ENCODE measurements at regions not wholly inside any gene's neighbourhood (a gene's known extent, or its start where the extent isn't known, plus 50 kb on each side); places are given as distances from the start of the nearest gene placed in this dataset.

- Histone ChIP-seq H3K9me3 (ENCODE audit: control insufficient read depth, low read length) (no peaks in the 10 kb centered on the region), H3K36me3 (ENCODE audit: control insufficient read depth in 1 of 2, insufficient read depth in 2 of 2, low read length in 1 of 2) (no peaks in the 10 kb centered on the region), H3K4me3 (ENCODE audit: low read length in 2 of 2) (no peak overlapping the region), H3K27ac (ENCODE audit: low read depth in 1 of 2, low read length in 2 of 2) (no peak overlapping the region), H3K4me1 (ENCODE audit: control insufficient read depth in 1 of 2, insufficient read depth in 2 of 2, low read length in 2 of 2) (no peaks in the 10 kb centered on the region), H3K27me3 (ENCODE audit: control insufficient read depth in 1 of 2, insufficient read depth in 2 of 2, low read length in 1 of 2) (no peaks in the 10 kb centered on the region)
- DNase-seq (no peak), ATAC-seq (ENCODE audit: low FRiP score) (no peak)
- intact Hi-C loops (cut with DNase I) = no loop called here
- WGBS, 2 donors = 34 to 45% methylated on average over 6 of the region's 6 CpGs
These were observed 191.1 kb upstream of the IRX3 start for GRCh38 chr16:54477714-54478113.

GRCh38 chr16:54475019-54475601 is 188.5 kb upstream of the IRX3 start:
- Histone ChIP-seq H3K9me3 (ENCODE audit: control insufficient read depth, low read length) (no peaks in the 10 kb centered on the region), H3K4me3 (ENCODE audit: low read length in 2 of 2) (no peak overlapping the region), H3K27ac (ENCODE audit: low read depth in 1 of 2, low read length in 2 of 2) (no peak overlapping the region), H3K27me3 (ENCODE audit: control insufficient read depth in 1 of 2, insufficient read depth in 2 of 2, low read length in 1 of 2) (no peaks in the 10 kb centered on the region), H3K4me1 (ENCODE audit: control insufficient read depth in 1 of 2, insufficient read depth in 2 of 2, low read length in 2 of 2) (no peaks in the 10 kb centered on the region), H3K36me3 (ENCODE audit: control insufficient read depth in 1 of 2, insufficient read depth in 2 of 2, low read length in 1 of 2) (no peaks in the 10 kb centered on the region)
- no peak for ATAC-seq (ENCODE audit: low FRiP score)
- DNase-seq = no peak
- 58 to 65% methylated on average over 5 of the region's 5 CpGs for WGBS, 2 donors
- intact Hi-C loops (cut with DNase I) = no loop called here

- ATAC-seq (ENCODE audit: low FRiP score) = no peak
- H3K9me3 ChIP-seq (ENCODE audit: control insufficient read depth, low read length) = no peaks in the 10 kb centered on the region
- H3K27me3 ChIP-seq (ENCODE audit: control insufficient read depth in 1 of 2, insufficient read depth in 2 of 2, low read length in 1 of 2) = no peaks in the 10 kb centered on the region
- no peaks in the 10 kb centered on the region for H3K36me3 ChIP-seq (ENCODE audit: control insufficient read depth in 1 of 2, insufficient read depth in 2 of 2, low read length in 1 of 2)
- no peaks in the 10 kb centered on the region for H3K4me1 ChIP-seq (ENCODE audit: control insufficient read depth in 1 of 2, insufficient read depth in 2 of 2, low read length in 2 of 2)
- intact Hi-C loops (cut with DNase I) = no loop called here
- DNase-seq = no peak
- no peak overlapping the region for H3K4me3 ChIP-seq (ENCODE audit: low read length in 2 of 2)
- no peak overlapping the region for H3K27ac ChIP-seq (ENCODE audit: low read depth in 1 of 2, low read length in 2 of 2)
- WGBS, 2 donors = 71 to 73% methylated on average over 8 of the region's 8 CpGs
These were observed 186.8 kb upstream of the IRX3 start for GRCh38 chr16:54473226-54473993.

GRCh38 chr16:54467398-54467797 is 180.8 kb upstream of the IRX3 start:
- ATAC-seq (ENCODE audit: low FRiP score) = no peak
- Histone ChIP-seq H3K27me3 (ENCODE audit: control insufficient read depth in 1 of 2, insufficient read depth in 2 of 2, low read length in 1 of 2) (no peaks in the 10 kb centered on the region), H3K36me3 (ENCODE audit: control insufficient read depth in 1 of 2, insufficient read depth in 2 of 2, low read length in 1 of 2) (no peaks in the 10 kb centered on the region), H3K4me3 (ENCODE audit: low read length in 2 of 2) (no peak overlapping the region), H3K27ac (ENCODE audit: low read depth in 1 of 2, low read length in 2 of 2) (no peak overlapping the region), H3K9me3 (ENCODE audit: control insufficient read depth, low read length) (peaks cover 1% of the 10 kb centered on the region), H3K4me1 (ENCODE audit: control insufficient read depth in 1 of 2, insufficient read depth in 2 of 2, low read length in 2 of 2) (no peaks in the 10 kb centered on the region)
- intact Hi-C loops (cut with DNase I) = no loop called here
- WGBS, 2 donors = 89% methylated on average over 2 of the region's 2 CpGs
- DNase-seq = no peak

GRCh38 chr16:54466233-54466632 is 179.6 kb upstream of the IRX3 start:
- no peaks in the 10 kb centered on the region for H3K4me1 ChIP-seq (ENCODE audit: control insufficient read depth in 1 of 2, insufficient read depth in 2 of 2, low read length in 2 of 2)
- intact Hi-C loops (cut with DNase I) = no loop called here
- H3K4me3 ChIP-seq (ENCODE audit: low read length in 2 of 2) = no peak overlapping the region
- ATAC-seq (ENCODE audit: low FRiP score) = no peak
- WGBS, 2 donors = 88 to 92% methylated on average over 3 of the region's 3 CpGs
- H3K27ac ChIP-seq (ENCODE audit: low read depth in 1 of 2, low read length in 2 of 2) = no peak overlapping the region
- DNase-seq = no peak
- no peaks in the 10 kb centered on the region for H3K27me3 ChIP-seq (ENCODE audit: control insufficient read depth in 1 of 2, insufficient read depth in 2 of 2, low read length in 1 of 2)
- H3K36me3 ChIP-seq (ENCODE audit: control insufficient read depth in 1 of 2, insufficient read depth in 2 of 2, low read length in 1 of 2) = no peaks in the 10 kb centered on the region
- H3K9me3 ChIP-seq (ENCODE audit: control insufficient read depth, low read length) = peaks cover 1% of the 10 kb centered on the region

GRCh38 chr16:54465063-54465462 is 178.5 kb upstream of the IRX3 start:
- Histone ChIP-seq H3K4me3 (ENCODE audit: low read length in 2 of 2) (no peak overlapping the region), H3K36me3 (ENCODE audit: control insufficient read depth in 1 of 2, insufficient read depth in 2 of 2, low read length in 1 of 2) (no peaks in the 10 kb centered on the region), H3K9me3 (ENCODE audit: control insufficient read depth, low read length) (peaks cover 1% of the 10 kb centered on the region), H3K27me3 (ENCODE audit: control insufficient read depth in 1 of 2, insufficient read depth in 2 of 2, low read length in 1 of 2) (no peaks in the 10 kb centered on the region), H3K4me1 (ENCODE audit: control insufficient read depth in 1 of 2, insufficient read depth in 2 of 2, low read length in 2 of 2) (no peaks in the 10 kb centered on the region), H3K27ac (ENCODE audit: low read depth in 1 of 2, low read length in 2 of 2) (no peak overlapping the region)
- ATAC-seq (ENCODE audit: low FRiP score) (no peak), DNase-seq (no peak)
- intact Hi-C loops (cut with DNase I) = no loop called here
- 77 to 92% methylated on average over 4 of the region's 4 CpGs for WGBS, 2 donors

GRCh38 chr16:54462771-54463170 is 176.2 kb upstream of the IRX3 start:
- no peak for DNase-seq
- intact Hi-C loops (cut with DNase I) = no loop called here
- H3K4me1 ChIP-seq (ENCODE audit: control insufficient read depth in 1 of 2, insufficient read depth in 2 of 2, low read length in 2 of 2) = no peaks in the 10 kb centered on the region
- no peak overlapping the region for H3K4me3 ChIP-seq (ENCODE audit: low read length in 2 of 2)
- no peak overlapping the region for H3K27ac ChIP-seq (ENCODE audit: low read depth in 1 of 2, low read length in 2 of 2)
- WGBS, 2 donors = 96% methylated on average over 2 of the region's 2 CpGs
- H3K36me3 ChIP-seq (ENCODE audit: control insufficient read depth in 1 of 2, insufficient read depth in 2 of 2, low read length in 1 of 2) = no peaks in the 10 kb centered on the region
- H3K9me3 ChIP-seq (ENCODE audit: control insufficient read depth, low read length) = peaks cover 1% of the 10 kb centered on the region
- H3K27me3 ChIP-seq (ENCODE audit: control insufficient read depth in 1 of 2, insufficient read depth in 2 of 2, low read length in 1 of 2) = no peaks in the 10 kb centered on the region
- no peak for ATAC-seq (ENCODE audit: low FRiP score)

- DNase-seq (no peak), ATAC-seq (ENCODE audit: low FRiP score) (no peak)
- Histone ChIP-seq H3K27me3 (ENCODE audit: control insufficient read depth in 1 of 2, insufficient read depth in 2 of 2, low read length in 1 of 2) (no peaks in the 10 kb centered on the region), H3K9me3 (ENCODE audit: control insufficient read depth, low read length) (peaks cover 1% of the 10 kb centered on the region), H3K4me3 (ENCODE audit: low read length in 2 of 2) (no peak overlapping the region), H3K4me1 (ENCODE audit: control insufficient read depth in 1 of 2, insufficient read depth in 2 of 2, low read length in 2 of 2) (no peaks in the 10 kb centered on the region), H3K27ac (ENCODE audit: low read depth in 1 of 2, low read length in 2 of 2) (no peak overlapping the region), H3K36me3 (ENCODE audit: control insufficient read depth in 1 of 2, insufficient read depth in 2 of 2, low read length in 1 of 2) (no peaks in the 10 kb centered on the region)
- intact Hi-C loops (cut with DNase I) = no loop called here
- 51 to 72% methylated on average over 2 of the region's 2 CpGs for WGBS, 2 donors
These were observed 175.6 kb upstream of the IRX3 start for GRCh38 chr16:54462151-54462651.

- intact Hi-C loops (cut with DNase I) = no loop called here
- ATAC-seq (ENCODE audit: low FRiP score) (no peak), DNase-seq (no peak)
- Histone ChIP-seq H3K9me3 (ENCODE audit: control insufficient read depth, low read length) (peaks cover 1% of the 10 kb centered on the region), H3K4me1 (ENCODE audit: control insufficient read depth in 1 of 2, insufficient read depth in 2 of 2, low read length in 2 of 2) (no peaks in the 10 kb centered on the region), H3K27me3 (ENCODE audit: control insufficient read depth in 1 of 2, insufficient read depth in 2 of 2, low read length in 1 of 2) (no peaks in the 10 kb centered on the region), H3K36me3 (ENCODE audit: control insufficient read depth in 1 of 2, insufficient read depth in 2 of 2, low read length in 1 of 2) (no peaks in the 10 kb centered on the region), H3K4me3 (ENCODE audit: low read length in 2 of 2) (no peak overlapping the region), H3K27ac (ENCODE audit: low read depth in 1 of 2, low read length in 2 of 2) (no peak overlapping the region)
- 76 to 85% methylated on average over 11 of the region's 11 CpGs for WGBS, 2 donors
These were observed 173.8 kb upstream of the IRX3 start for GRCh38 chr16:54460263-54460860.

Measured in aorta (tissue), 5 donors.